GM12878 (cell line): ENCODE measurements at regions not wholly inside any gene's neighbourhood (a gene's known extent, or its start where the extent isn't known, plus 50 kb on each side); places are given as distances from the start of the nearest gene placed in this dataset.

ENCODE experiments used
- KAT2A ChIP-seq: conservative IDR thresholded peaks from 2 replicates; pipeline ENCODE4 v1.6.1; 2011; ENCODE audit warnings: low read depth, low read length; ENCODE audit not compliant: control insufficient read depth
- MEF2A ChIP-seq: IDR thresholded peaks from 2 replicates; pipeline ENCODE4 v1.6.1; 2011; ENCODE audit warnings: low read depth, mild to moderate bottlenecking, low read length, moderate library complexity; ENCODE audit not compliant: insufficient read depth
- NBN ChIP-seq: fragments of 450-650 bp; IDR thresholded peaks from 2 replicates; pipeline ENCODE4 v1.6.1; 2016
- NFYB ChIP-seq: IDR thresholded peaks from 2 replicates; pipeline ENCODE4 v1.6.1; 2011; ENCODE audit warnings: low read depth, mild to moderate bottlenecking, low read length, improper control_type of control experiment, moderate library complexity; ENCODE audit not compliant: insufficient read depth
- PKNOX1 ChIP-seq: fragments of 450-650 bp; IDR thresholded peaks from 2 replicates; pipeline ENCODE4 v1.6.1; 2016; ENCODE audit warnings: mild to moderate bottlenecking
- PML ChIP-seq: IDR thresholded peaks from 2 replicates; pipeline ENCODE4 v1.6.1; 2012; ENCODE audit warnings: low read length, inconsistent platforms
- RB1 ChIP-seq: fragments of 450-650 bp; formaldehyde crosslinking; IDR thresholded peaks from 2 replicates; pipeline ENCODE4 v1.6.1; 2017; ENCODE audit warnings: mild to moderate bottlenecking, borderline replicate concordance
- SUPT20H ChIP-seq: IDR thresholded peaks from 2 replicates; pipeline ENCODE4 v1.6.1; 2011; ENCODE audit warnings: low read depth, mild to moderate bottlenecking, low read length, moderate library complexity, borderline replicate concordance; ENCODE audit not compliant: control insufficient read depth
- USF1 ChIP-seq: IDR thresholded peaks from 2 replicates; pipeline ENCODE4 v1.6.1; 2011; ENCODE audit warnings: borderline replicate concordance, low read depth, mild to moderate bottlenecking, moderate library complexity, mixed read lengths, low read length; ENCODE audit not compliant: insufficient read depth; ENCODE audit errors: extremely low read length
- TF ChIP-seq, protein P1 (sequence below): fragments of 450-650 bp; IDR thresholded peaks from 2 replicates; pipeline ENCODE4 v1.6.1; 2018; ENCODE audit warnings: mild to moderate bottlenecking, low read depth, moderate library complexity; ENCODE audit not compliant: partially characterized antibody

- TF ChIP-seq, protein P1, sequence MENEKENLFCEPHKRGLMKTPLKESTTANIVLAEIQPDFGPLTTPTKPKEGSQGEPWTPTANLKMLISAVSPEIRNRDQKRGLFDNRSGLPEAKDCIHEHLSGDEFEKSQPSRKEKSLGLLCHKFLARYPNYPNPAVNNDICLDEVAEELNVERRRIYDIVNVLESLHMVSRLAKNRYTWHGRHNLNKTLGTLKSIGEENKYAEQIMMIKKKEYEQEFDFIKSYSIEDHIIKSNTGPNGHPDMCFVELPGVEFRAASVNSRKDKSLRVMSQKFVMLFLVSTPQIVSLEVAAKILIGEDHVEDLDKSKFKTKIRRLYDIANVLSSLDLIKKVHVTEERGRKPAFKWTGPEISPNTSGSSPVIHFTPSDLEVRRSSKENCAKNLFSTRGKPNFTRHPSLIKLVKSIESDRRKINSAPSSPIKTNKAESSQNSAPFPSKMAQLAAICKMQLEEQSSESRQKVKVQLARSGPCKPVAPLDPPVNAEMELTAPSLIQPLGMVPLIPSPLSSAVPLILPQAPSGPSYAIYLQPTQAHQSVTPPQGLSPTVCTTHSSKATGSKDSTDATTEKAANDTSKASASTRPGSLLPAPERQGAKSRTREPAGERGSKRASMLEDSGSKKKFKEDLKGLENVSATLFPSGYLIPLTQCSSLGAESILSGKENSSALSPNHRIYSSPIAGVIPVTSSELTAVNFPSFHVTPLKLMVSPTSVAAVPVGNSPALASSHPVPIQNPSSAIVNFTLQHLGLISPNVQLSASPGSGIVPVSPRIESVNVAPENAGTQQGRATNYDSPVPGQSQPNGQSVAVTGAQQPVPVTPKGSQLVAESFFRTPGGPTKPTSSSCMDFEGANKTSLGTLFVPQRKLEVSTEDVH: no peak
- no peak for TF ChIP-seq PKNOX1
- no peak for TF ChIP-seq PML
- no peak for TF ChIP-seq MEF2A
- TF ChIP-seq KAT2A: no peak
- TF ChIP-seq NBN: no peak
- no peak for TF ChIP-seq USF1
- TF ChIP-seq SUPT20H: no peak
- TF ChIP-seq NFYB: no peak
- no peak for TF ChIP-seq RB1
Measured at GRCh38 chr7:22668971-22669401, 58.0 kb upstream of the IL6 start (continued).
